DMS 273 (cell line): ENCODE measurements at regions not wholly inside any gene's neighbourhood (a gene's known extent, or its start where the extent isn't known, plus 50 kb on each side); places are given as distances from the start of the nearest gene placed in this dataset.
"Not testable (repeated sequence)": the region's sequence is repeated elsewhere in the genome, so short reads cannot be mapped to it uniquely, and the experiment has no call there.

Experiments
- DNase-seq: peaks from one replicate; lab custom pipeline; 2025; ENCODE audit not compliant: unreplicated experiment; lab: John Stamatoyannopoulos, UW

- DNase-seq = no peak
Observed at GRCh38 chr4:31241504-31242106, 521.4 kb downstream of the PCDH7 start.

DNA sequence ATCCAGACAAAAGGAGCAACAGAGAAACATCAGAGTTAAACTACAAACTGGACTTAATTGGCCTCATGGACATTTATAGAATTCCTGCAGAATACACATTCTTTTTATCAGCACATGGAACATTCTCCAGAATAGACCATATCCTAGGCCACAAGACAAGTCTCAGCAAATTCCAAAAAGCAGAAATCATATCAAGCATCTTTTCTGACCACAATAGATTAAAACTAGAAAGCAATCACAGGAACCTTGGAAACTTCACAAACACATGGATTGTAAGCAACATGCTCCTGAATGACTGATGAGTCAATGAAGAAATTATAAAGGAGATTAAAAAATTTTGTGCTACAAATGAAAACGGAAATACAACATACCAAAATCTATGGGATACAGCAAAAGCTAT is 526.7 kb downstream of the PCDH7 start:
- no peak for DNase-seq

GRCh38 chr4:31259119-31259518 is 539.0 kb downstream of the PCDH7 start:
- no peak for DNase-seq

DNA sequence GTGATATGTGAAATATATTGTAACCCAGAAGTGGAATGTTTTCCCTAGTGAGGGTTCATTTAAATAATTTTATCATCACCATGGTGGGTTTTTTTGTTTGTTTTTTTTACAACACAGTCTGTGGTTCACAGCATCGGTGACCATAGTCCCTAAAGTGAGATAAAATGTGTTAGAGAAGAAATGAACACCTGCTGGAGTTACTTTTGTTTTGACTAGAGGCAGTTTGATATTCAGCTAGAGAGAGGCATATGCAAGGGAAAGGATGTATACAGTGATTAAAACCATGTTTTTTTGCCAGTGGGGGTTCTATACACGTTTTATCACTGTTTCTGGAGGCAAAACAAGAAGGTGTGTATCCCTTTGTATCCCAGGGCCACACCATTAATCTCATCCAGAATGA is 541.5 kb downstream of the PCDH7 start:
- no peak for DNase-seq

GRCh38 chr4:31266094-31266493 is 545.9 kb downstream of the PCDH7 start:
- not testable (repeated sequence) for DNase-seq

- no peak for DNase-seq
Observed at GRCh38 chr4:31272331-31273061, 552.3 kb downstream of the PCDH7 start.

DNA sequence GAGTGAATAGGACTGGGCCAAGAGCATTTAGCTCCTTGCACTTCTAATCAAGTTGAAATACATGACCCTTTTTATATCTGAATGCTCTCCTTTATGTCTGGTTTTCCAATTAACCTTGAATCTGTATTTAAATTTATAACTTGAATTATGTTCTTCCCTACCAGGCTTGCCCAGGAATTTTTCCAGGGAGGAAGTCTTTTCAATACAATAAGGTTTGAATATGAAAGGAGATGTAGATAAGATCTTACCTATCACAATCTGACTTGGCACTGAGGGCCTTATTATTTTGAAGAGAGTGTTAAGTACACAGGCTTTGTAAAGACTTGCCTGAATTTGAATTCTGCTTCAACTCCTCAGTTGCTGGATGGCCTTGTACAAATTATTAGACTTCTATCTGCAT is 555.7 kb downstream of the PCDH7 start:
- no peak for DNase-seq

DNA sequence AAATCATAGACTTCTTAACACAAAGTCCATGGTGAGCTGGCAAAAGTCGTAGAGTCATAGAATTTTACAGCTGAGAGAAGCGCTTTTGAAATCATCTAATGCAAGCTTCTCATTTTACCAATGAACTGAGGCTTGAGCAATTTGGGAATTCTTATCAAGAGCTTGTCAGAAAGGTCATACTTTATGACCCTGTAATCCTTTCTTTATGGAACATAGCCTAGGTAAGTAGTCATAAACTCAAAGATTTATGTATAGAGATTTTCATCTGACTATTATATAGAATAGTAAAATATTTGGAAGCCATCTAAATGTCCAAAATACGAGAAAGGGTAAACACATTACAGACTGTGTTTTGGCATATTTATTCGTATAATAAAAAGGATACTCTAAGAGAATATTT is 563.5 kb downstream of the PCDH7 start:
- no peak for DNase-seq

DNA sequence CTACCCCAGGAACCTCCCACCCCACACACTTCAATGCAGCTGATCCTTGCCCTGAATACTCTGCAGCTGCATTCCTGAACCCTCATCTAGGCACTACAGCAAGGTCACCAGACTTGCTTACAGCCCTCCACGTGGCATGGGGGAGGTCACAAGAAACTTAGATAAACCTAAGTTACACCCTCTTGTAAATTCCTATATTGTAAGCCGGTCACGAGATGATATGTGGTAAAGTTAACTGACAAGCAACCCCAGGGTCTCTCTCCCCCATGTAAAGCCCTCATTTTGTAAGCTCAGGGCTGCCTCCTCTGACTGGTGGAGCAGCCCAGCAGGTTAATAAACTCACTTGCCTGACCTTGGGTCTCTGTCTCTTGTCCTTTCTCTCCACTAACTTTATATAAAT is 570.7 kb downstream of the PCDH7 start:
- DNase-seq = no peak

DNA sequence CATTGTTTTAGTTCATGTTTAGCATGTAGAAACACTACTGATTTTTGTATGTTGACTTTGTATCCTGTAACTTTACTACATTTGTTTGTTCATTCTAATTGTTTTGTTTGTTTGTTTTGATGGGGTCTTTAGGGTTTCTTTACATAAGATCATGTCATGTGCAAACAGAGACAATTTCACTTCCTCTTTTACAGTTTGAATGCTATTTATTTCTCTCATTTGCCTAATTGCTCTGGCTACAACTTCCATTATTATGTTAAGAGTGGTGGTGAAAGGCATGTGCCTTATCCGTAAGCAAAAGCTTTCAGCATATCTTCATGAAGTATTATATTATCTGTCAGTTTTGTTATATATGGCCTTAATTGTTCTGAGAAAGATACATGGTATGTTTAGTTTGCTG is 571.1 kb downstream of the PCDH7 start:
- no peak for DNase-seq

DNA sequence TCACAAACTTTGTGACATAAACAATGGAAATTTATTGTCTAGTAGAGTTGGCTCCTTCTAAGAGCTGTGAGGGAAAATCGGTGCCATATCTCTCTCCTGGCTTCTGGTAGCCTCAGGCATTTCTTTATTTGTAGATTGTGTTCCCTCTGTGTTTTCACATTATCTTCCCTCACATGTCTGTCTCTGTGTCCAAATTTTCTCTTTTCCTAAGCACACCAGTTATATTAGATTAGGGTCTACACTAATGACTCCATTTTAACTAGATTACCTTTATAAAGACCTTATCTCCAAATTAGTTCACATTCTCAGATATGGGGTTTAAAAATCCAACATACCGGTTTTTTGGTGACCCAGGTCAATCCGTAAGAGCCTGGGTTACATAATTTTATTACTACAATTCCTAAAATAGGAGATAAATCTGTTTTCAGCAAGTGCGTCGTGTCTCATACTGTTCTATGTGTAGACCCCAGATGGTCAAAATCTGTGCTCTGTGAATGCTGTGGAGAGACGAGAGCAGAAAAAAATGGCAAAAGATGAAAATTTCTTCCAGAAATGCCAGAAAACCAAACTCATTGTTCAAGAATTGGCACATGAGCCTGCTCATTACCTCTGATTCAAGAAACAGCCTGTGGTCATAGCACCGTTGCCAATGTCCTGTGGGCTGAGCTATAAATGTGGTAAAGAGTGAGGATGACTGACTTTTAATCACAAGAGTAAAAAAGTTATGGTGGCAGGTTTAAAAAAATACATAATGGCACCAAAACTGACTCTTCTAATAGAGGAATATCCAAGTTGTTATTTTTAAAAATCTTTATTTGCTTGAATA is 574.7 kb downstream of the PCDH7 start:
- DNase-seq = no peak

GRCh38 chr4:31298737-31299136 is 578.6 kb downstream of the PCDH7 start:
- no peak for DNase-seq

DNA sequence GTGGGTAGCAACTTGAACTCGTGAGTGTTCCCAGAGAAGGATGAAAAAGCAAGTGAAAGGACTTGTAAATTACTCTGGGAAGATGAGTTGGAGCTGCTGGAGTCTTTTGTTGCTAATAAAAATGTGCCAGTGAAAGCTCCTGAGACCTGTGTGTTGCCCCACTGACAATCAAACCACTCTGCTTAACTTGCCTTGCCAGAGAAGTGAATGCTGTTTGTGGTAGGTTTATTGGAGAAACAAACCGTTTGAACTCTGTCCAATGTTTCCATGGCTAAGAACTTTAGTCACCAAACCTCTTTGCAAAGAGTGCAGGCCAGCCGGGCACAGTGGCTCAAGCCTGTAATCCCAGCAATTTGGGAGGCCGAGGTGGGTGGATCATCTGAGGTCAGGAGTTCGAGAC is 586.9 kb downstream of the PCDH7 start:
- DNase-seq = no peak

DNA sequence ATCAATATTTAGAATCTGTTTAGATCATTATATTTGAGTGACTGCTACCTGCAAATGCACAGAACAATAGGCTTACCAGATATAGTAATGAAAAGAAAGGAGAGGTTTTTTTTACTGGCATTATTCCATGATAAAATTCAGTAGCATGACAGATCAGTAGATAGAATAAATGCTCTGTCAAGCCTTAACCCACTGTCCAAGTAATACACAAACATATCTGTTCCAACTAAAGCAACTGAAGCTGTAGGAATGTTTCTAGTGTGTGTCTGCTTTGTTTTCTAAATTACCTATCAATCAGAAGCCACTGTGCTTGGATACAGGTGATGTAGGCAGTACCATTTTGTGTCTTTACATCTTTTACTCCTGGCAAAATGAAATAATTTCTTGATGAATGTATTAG is 604.6 kb downstream of the PCDH7 start:
- DNase-seq = no peak

GRCh38 chr4:31325300-31325699 is 605.1 kb downstream of the PCDH7 start:
- DNase-seq = no peak

GRCh38 chr4:31327031-31327430 is 606.9 kb downstream of the PCDH7 start:
- DNase-seq = no peak

GRCh38 chr4:31328932-31329331 is 608.8 kb downstream of the PCDH7 start:
- no peak for DNase-seq

DNA sequence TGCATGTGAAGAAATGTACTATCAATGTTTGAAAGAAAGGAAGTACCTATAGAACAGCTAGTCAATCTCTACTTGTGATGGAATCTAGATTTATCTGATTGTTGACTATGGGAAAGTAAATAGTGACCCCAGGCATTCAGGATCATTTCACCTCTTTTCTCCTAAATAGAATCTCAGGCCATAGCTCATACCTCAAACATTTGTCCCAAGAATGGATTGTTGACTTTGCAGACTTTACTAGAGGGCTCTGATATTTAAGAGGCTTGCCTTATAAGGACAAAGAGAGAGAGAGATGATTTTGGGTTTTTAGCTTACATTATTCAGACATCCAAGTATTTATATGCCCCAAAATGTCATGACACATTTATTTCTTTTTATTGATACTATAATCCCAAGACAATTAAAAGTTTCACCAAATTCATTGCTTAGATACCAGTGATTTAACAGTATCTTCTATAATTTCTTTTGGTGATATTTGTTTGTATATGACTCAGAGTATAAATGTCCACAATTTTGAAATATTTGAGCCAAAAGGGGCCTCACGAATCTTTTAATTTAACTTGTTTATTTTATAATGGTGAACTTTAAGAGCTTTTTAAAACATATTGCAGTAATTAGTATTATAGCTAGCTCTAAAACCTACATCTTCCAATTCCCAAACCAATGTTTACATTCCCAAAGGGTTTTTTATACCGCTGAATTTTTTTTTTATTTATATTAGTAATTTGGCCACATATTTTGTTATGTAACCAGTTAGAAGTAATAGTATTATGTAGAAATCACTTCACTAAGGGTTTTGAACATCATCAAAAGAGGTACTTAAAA is 614.1 kb downstream of the PCDH7 start:
- no peak for DNase-seq

GRCh38 chr4:31338000-31338399 is 617.8 kb downstream of the PCDH7 start:
- DNase-seq = no peak

DNA sequence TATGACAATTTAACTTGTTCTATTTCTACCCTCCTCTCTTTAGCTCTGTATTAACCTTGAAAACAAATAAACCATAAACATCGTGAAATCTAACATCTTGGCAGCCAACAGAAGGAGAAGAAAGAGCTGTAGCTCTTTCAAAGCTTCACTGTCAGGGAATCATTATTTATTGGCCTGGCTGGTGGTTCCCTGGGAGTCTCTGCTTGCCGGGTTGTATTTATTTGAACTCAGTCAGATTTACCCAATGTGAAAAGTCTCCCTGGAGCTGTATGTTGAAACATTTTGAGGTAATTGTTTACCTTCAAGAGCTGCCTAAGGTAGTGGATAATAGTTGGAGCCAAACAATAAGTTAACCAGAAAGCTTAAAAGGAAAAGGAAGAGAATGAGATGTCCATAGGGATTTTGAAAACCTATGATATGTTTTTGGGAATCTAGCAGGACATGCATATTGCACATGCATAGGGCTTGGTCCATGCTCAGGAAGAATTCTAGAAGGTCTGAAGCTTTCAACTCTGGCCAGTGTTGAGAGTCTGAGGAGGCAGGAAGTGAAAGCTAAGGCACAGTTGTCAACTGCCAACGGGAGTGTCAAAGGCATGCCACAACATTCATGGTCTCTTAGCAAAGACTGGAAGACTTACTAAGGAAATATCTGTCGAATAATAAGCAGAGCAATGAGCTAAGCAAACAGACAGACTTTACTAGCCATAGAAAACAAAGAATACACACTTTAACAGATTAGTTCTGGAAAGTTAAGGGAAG is 621.6 kb downstream of the PCDH7 start:
- DNase-seq = no peak

- no peak for DNase-seq
Observed at GRCh38 chr4:31343061-31343460, 622.9 kb downstream of the PCDH7 start.
